SIG-M5 treated with dmso at 0.1 percent for 504 hours (cell line): ENCODE measurements at regions not wholly inside any gene's neighbourhood (a gene's known extent, or its start where the extent isn't known, plus 50 kb on each side); places are given as distances from the start of the nearest gene placed in this dataset.
"Not testable (repeated sequence)": the region's sequence is repeated elsewhere in the genome, so short reads cannot be mapped to it uniquely, and the experiment has no call there.

Experiments
- DNase-seq: peaks from one replicate; lab custom pipeline; 2025; ENCODE audit not compliant: unreplicated experiment; lab: John Stamatoyannopoulos, UW

DNA sequence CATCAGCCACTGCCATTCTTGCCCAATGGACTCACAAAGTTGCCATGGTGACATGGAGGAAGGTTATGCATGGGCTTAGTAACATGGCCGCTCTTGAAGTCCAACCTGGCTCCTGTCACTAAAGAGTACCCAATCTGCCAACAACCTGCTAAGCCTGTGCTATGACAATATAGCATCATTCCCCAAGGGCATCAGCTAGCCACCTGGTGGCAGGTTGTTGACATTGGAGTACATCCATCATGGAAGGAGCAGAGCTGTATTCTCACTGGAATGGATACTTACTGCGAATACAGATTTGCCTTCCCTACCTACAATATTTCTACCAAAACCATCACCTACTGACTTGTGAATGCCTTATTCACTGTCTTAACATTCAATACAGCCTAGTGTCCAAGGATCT is 138.9 kb upstream of the RORA start:
- no peak for DNase-seq

GRCh38 chr15:61364871-61365270 is 135.8 kb upstream of the RORA start:
- no peak for DNase-seq

DNA sequence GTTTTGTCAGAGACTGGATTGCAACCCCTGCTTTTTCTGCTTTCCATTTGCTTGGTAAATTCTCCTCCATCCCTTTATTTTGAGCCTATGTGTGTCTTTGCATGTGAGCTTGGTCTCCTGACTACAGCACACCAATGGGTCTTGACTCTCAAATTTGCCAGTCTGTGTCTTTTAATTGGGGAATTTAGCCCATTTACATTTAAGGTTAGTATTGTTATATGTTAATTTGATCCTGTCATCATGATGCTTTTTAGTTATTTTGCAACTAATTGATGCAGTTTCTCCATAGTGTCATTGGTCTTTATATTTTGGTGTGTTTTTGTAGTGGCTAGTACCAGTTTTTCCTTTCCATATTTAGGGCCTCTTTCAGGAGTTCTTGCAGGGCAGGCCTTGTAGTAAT is 133.8 kb upstream of the RORA start:
- DNase-seq: not testable (repeated sequence)

DNA sequence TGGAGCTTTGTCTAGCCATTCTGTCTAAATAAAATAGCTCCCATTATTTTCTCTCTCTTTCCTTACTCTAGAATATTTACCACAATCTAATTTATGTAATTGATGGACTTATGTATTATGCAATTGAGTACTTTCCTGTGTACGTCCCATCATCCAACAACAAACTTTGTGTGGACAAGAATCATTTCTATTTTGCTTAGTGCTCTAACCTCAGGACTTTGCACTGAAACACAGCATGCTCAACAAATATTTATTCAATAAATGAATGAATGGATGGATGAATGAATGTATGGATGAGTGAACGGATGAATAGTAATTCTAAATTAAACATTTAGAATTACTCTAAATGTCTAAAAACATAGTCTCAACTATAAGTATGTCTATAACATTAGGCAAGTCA is 115.2 kb upstream of the RORA start:
- DNase-seq: no peak

DNA sequence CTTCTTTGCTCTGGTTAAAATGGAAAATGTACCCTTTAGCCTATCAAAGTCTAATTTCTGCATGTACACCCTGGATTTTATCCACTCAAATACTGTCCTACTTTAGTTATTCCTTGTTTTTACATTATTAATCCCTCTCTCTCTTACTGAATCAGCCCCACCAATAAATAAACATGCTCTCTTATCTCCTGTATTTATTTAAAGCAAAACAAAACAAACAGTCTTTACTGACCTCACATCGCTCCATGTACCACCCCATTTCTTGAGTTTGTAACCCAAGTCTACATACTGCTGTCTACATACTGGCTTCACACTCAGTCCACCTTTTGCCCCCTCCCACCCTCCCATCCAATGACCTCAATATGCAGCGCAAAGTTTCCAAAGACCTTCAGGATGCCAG is 113.3 kb upstream of the RORA start:
- DNase-seq: no peak

GRCh38 chr15:61339516-61339915 is 110.4 kb upstream of the RORA start:
- no peak for DNase-seq

DNA sequence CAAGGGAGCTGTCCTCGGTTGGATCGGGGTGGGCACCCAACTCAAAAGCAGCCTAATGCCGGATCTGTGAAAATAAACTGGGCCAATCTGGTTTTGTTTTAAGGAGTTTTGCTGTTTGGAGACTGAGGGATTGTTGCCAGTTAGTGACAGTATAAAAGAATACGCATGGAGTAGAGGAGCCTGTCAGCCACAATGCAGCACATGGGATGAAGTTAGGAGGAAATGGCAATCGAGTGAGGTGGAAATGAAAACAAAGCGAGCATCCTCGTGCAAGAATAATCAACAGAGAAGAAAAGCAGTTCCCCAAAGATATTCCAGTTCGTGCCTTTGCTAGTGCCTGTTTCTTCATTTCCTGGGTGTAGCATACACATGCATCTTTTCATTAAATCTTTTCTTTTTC is 108.4 kb upstream of the RORA start:
- DNase-seq: no peak

DNA sequence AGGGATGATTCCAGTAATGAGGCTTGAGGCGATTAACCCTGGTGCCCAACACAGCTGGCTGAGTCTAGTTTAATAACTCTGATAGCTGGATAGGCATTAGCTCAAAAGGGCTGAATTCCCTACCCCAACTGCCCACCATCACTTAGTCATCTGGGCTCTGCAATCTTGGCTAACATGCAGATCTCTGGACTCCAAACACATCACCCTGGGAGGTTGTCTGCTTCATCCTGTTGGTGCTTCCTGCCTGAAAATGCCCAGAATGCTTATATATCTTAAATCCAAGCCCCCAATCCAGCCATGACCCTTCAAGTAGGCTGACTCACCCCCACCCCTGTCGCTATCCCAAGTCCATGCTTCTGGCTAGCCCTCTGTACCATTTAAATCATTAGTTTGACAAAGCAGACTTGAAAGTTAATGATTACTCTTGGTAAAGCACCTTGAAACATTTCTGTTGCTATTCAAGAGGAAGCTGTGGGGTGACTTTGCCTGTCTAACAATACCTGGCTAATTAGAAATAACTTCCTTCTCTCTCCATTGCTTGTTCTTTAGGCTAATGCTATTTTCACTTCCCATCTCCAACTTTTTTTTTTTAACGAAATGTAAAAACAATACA is 107.0 kb upstream of the RORA start:
- no peak for DNase-seq

GRCh38 chr15:61334714-61335113 is 105.6 kb upstream of the RORA start:
- DNase-seq: not testable (repeated sequence)

GRCh38 chr15:61331019-61331418 is 101.9 kb upstream of the RORA start:
- no peak for DNase-seq

GRCh38 chr15:61327019-61327631 is 98.0 kb upstream of the RORA start:
- no peak for DNase-seq

DNA sequence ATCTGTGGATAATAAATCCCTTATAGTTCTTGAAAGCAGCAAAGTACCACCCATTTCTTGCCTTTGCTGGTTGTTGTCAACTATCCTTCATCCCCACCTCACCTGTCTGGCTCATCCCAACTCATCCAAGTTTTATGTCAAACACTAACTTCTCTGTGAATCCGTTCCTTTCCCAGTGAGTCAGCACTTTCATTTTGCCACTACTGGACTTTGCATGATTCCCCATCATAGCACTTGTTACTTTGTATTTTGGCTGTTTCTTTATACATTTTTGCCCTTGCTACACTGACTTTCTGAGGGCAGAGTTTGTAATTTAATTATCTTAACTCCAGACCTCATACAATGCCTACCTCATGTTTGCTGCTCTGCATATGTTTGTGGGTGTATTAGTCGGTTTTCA is 90.8 kb upstream of the RORA start:
- no peak for DNase-seq

DNA sequence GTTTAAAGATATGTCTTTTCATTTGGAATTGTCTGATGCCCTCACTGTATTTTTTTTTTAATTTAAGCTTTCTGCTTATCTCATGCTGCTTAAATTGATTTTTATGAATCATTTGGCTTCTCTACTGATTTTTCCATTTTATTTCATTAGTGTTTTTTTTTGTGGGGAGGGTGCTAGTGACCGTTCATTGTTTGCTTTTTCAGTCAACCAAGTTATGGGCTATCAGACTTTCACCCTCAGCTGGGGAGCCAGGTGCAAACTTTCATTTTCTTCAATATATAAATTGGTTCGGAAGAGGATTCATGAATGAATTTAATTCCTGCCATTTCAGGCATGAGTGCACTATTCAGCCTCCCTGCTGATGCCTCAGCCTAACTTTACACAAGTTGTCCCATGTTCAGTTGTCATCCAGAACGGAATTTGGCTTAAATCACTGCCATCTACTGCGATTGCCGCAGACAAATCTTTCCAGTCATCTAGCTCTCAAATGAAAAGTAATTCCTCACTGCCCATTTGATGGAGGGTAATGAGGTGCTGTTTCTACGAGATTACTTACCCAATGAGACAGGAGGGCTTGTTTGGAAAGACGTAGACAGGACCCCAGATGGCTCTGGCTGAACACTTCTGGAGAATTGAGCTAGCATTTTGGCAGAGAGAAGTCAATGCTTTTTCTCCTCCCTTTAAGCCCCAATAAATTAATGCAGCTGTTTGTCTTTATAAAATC is 89.9 kb upstream of the RORA start:
- no peak for DNase-seq

DNA sequence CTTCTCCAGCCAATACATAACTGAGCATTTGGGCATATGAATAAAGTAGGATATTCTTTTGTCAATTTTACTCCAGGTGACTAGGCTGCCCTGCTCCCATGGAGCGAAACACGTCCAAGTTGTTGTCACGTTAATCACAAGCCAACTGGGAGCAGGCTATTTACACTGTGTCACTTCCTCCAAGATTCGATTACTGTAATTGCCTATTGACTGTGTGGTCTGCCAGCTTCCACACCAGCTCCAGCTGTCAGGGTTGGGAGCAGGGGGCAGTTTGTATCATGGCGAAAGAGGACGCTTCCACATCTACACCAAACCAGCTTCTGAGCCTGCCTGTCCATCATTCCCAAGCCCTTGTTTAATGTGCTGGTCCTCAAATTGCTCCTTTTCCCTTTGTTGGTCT is 89.2 kb upstream of the RORA start:
- DNase-seq: no peak

- DNase-seq: no peak
Measured at GRCh38 chr15:61315471-61315870, 86.4 kb upstream of the RORA start.

DNA sequence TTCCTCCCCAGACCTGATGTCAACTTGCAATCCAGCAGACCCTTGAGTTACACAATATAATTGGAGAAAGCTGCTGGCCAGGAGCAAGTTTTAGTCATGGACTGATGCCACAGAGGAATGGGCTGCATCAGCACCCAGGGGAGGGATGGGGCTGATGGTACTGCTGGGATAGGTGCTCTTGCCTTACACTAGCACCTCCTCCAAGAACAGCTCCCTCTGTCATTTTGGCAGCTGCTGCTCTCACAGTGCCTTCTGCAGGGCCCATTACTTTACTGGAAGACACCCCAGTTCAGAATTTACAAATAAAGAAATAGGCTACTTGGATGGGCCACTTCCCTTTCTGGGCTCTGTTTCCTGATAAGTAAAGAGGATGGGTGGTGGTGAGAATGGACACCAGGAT is 85.3 kb upstream of the RORA start:
- no peak for DNase-seq

DNA sequence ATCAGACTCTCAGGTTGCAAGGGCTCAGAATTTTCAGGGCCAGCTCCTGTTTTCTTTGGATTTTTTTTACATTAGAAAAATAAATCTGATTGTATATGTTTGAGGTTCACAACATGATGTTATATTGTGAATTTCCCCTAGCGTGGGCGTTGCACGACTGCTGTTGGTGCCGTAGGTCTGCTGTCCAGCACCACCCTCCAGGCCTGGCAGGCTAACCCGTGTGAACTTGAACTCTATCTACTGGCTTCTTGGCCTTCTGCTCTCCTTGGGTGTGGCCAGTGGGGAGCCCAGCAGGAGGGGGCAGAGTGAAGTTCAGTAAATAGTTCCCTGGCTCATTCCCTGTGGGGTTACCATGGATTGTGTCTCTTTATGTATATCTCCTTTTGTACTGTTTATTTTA is 80.5 kb upstream of the RORA start:
- no peak for DNase-seq

DNA sequence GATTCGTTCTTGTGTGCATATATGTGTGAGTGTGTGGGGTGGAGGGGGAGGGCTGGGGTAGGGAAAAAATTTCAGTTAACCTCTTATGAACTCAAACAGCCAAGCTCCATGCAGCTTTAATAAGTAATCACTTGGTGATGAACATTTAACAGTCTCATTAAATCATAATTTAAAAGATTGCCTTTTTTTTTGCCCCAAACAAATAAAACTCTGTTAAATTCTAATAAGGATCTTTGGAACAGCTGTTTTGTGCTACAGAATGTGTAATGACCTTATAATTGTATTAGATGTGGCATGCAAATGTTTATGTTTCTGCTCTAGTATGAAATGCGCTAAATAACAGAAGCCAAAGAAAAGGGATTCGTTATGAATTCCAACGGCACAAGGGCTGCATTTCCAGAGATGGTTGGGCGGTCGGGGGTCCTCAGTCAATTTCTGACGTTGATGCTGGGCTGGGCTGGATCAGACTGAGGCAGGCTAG is 80.0 kb upstream of the RORA start:
- no peak for DNase-seq

DNA sequence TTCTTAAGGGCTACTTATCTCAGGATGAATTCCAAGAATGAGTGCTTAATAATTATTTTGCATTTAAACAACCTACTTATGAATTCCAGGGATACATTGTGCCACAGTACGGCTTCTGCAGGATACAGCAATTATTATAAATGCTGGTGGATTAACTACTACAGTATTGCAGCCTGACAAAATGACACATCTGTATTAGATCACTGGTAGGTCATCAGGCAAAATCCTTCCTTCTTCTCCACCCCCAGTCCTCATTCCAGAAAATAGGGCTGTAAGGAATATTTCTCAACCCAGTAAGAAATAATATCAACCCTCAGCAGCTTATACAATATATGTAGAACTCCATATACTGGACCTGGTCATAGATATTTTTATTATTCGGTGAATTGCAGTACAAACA is 79.3 kb upstream of the RORA start:
- DNase-seq: no peak

DNA sequence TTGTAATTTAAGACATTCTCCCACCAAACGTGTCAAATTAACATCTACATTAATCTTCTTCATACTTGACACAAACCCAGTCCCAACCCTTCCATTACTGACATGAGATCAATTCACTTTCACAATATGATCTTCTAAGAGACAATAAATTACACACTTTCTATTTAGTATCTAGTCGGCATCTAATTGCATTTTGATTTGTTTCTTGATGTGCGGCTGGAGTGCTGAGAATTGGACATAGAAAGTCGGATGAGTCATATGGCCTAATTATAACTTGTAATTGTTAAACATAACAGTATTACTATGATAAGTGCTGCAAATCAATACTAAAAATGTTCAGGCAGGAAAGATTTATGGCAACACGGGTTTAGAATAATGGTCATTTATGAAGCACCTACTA is 78.4 kb upstream of the RORA start:
- DNase-seq: no peak

- no peak for DNase-seq
Measured at GRCh38 chr15:61301701-61302100, 72.6 kb upstream of the RORA start.

GRCh38 chr15:61299075-61299763 is 70.1 kb upstream of the RORA start:
- DNase-seq: no peak
